AG09319 (cell line): ENCODE measurements at regions not wholly inside any gene's neighbourhood (a gene's known extent, or its start where the extent isn't known, plus 50 kb on each side); places are given as distances from the start of the nearest gene placed in this dataset.

Experiments
- DNase-seq: peaks from one replicate; pipeline ENCODE4 v3.0.0-alpha.2; 2010; ENCODE audit warnings: low read depth; ENCODE audit errors: extremely low read depth
- TF ChIP-seq, protein P1 (sequence below): IDR thresholded peaks from 2 replicates; pipeline ENCODE4 v1.5.1; 2011; ENCODE audit warnings: low read depth, mild to moderate bottlenecking, inconsistent platforms, low read length, moderate library complexity

DNA sequence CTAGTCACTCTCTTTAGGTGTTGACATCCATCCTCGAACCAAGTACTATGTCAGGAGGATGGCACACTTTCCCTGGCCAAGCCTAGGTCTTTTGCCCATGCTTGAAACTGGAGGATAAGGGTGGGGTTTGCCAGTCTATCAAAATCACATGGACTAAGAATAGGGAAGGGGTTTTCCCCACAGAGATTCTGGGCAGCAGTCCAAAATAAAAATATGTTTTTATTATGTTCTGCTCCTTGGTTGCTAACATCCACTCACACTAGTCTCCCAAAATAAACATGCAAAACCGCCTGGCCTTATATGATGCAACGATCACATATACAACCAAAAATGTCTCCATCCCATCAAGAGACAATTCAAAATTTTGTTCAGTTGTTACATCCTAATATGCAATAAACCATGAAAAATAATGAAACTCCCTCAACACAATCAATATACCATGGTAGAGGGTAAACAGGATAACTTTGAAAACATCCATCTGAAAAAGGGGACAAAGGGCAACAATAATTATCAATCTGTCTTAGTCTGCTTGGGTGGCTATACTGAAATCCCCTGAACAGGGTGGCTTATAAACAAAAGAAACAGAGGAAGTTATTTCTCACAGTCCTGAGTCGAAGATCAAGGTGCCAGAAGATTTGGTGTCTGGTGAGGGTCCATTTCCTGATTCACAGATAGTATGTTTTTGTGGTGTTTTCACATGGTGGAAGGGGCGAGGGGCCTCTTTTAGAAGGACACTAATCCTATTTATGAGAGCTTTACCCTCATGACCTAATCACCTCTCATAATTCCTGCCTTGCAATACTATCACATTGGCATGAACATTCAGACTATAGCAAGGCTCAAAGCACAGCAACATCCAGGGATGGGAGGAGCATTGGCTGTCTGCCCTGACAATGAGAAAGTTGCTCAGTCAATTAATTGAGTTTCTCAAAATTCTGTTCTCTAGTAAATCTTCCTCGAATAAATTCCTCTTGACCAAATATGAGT lies 159.3 kb downstream of the ETV1 start:
- TF ChIP-seq, protein P1, sequence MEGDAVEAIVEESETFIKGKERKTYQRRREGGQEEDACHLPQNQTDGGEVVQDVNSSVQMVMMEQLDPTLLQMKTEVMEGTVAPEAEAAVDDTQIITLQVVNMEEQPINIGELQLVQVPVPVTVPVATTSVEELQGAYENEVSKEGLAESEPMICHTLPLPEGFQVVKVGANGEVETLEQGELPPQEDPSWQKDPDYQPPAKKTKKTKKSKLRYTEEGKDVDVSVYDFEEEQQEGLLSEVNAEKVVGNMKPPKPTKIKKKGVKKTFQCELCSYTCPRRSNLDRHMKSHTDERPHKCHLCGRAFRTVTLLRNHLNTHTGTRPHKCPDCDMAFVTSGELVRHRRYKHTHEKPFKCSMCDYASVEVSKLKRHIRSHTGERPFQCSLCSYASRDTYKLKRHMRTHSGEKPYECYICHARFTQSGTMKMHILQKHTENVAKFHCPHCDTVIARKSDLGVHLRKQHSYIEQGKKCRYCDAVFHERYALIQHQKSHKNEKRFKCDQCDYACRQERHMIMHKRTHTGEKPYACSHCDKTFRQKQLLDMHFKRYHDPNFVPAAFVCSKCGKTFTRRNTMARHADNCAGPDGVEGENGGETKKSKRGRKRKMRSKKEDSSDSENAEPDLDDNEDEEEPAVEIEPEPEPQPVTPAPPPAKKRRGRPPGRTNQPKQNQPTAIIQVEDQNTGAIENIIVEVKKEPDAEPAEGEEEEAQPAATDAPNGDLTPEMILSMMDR, result no peak
- peak; percentile 59 for DNase-seq

DNA sequence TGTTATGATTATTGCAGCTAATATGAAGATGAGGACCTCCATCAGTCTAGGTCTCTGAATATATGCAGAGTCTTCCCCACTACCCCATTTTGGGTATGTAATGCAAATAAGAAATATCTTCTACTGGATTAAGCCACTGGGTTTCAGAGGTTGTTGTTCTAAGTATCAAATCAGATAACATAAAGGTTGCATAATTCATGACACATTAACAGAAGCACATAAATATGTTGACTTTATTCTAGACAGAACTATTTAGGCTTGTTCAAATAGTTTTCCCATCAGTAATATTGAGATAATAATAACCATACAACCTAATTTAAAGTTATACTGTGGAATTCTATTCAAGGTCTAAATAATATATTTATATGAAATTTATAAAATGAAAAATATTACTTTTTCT lies 157.1 kb downstream of the ETV1 start:
- no peak for DNase-seq
- TF ChIP-seq, protein P1, result no peak

DNA sequence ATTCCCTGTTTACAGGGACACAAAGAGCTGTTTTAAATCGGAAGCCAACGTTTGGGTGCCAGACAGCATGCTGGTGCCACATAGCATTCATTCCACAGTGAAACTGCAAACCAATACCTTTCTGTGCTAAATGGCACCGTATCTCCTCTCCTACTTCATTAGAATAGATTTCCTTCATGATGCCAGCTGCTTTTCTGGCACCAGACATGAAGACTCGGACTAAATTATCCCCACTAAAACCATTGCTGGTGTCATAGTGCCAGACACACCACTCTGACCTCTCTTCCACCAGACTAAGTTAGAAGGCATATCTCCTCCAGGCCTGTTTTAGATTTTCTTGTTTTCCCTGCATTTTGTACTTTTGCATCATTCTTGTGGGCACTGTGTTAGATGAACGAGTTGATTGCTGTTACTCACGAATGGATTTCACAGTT lies 155.1 kb downstream of the ETV1 start:
- DNase-seq, result no peak
- TF ChIP-seq, protein P1, result no peak

DNA sequence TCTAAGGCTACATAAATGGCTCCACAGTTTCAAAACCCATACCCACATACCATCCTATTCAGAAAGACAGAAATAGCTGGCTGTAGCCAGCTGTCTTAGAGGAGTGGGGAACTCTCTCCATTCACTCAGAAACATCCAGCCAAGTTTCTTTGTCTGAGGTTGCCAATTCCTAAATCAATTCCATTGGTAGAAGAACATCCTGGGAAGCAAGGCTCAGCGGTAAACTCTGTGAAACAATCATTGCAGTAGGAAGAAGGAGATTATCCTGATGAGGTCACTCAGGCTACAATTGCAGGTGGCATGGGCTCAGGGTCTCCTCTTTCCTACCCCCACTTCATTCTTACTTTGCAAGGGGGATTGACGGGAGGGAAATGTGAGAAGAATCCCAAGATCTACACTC lies 154.0 kb downstream of the ETV1 start:
- TF ChIP-seq, protein P1, result no peak
- no peak for DNase-seq

GRCh38 chr7:13839063-13839462 lies 150.4 kb downstream of the ETV1 start:
- TF ChIP-seq, protein P1, result no peak
- no peak for DNase-seq
